Panc1 (cell line): ENCODE measurements at regions not wholly inside any gene's neighbourhood (a gene's known extent, or its start where the extent isn't known, plus 50 kb on each side); places are given as distances from the start of the nearest gene placed in this dataset.

Experiments used
- ATAC-seq: fragments of 200-7000 bp; cut with Tn5 transposase; 2 replicates; pipeline ENCODE4 v1.9.1; 2020; ENCODE audit warnings: mild to moderate bottlenecking, moderate library complexity
- BruUV-seq: library from RNA; stranded (reverse); fragments of 400-500 nt; replicated peaks from 2 replicates; lab custom pipeline; 2021; lab: Mats Ljungman, UMichigan
- CTCF ChIA-PET: fragments of 300-600 bp; sonication (Branson Sonifier 250); formaldehyde crosslinking; loops from one replicate; lab custom pipeline; 2022; ENCODE audit warnings: antibody characterized with exemption; lab: Charles Lee
- POLR2A ChIA-PET: fragments of 300-600 bp; sonication (Branson Sonifier 250); formaldehyde crosslinking; loops from one replicate; lab custom pipeline; 2022; ENCODE audit warnings: antibody characterized with exemption; lab: Charles Lee
- DNase-seq: peaks from one replicate; pipeline ENCODE4 v3.0.0-alpha.2; 2010; ENCODE audit warnings: low read depth, low spot score
- H3K27ac ChIP-seq: 2 replicates; pipeline ENCODE4 v1.5.1; 2011; ENCODE audit warnings: mild to moderate bottlenecking, low read length, inconsistent platforms
- H3K27me3 ChIP-seq: fragments of 200-500 bp; sonication (Bioruptor generic); 2 replicates; pipeline ENCODE4 v1.6.0; 2014; ENCODE audit warnings: low read length, inconsistent platforms; ENCODE audit not compliant: control insufficient read depth, insufficient read depth
- H3K36me3 ChIP-seq: fragments of 200-500 bp; sonication (Bioruptor generic); 2 replicates; pipeline ENCODE4 v1.5.1; 2014; ENCODE audit warnings: inconsistent platforms, mild to moderate bottlenecking, low read length, moderate library complexity; ENCODE audit not compliant: control insufficient read depth, insufficient read depth
- H3K4me1 ChIP-seq: 2 replicates; pipeline ENCODE4 v1.5.1; 2011; ENCODE audit warnings: inconsistent platforms, mild to moderate bottlenecking, low read length, moderate library complexity; ENCODE audit not compliant: control insufficient read depth, insufficient read depth
- H3K4me3 ChIP-seq, 2 experiments: 2 replicates each; pipeline ENCODE4 v1.5.1; 2011 to 2012; ENCODE audit warnings: low read depth in 2 of 2, low read length in 2 of 2, mild to moderate bottlenecking in 2 of 2, inconsistent platforms in 1 of 2, moderate library complexity in 1 of 2
- H3K9me3 ChIP-seq: fragments of 200-500 bp; sonication (Bioruptor generic); 2 replicates; pipeline ENCODE4 v1.5.1; 2014; ENCODE audit warnings: low read depth, mild to moderate bottlenecking, inconsistent platforms, low read length, moderate library complexity; ENCODE audit not compliant: control insufficient read depth, insufficient read depth
- CTCF ChIP-seq: fragments of 450-650 bp; IDR thresholded peaks from 2 replicates; pipeline ENCODE4 v1.5.1; 2017; ENCODE audit warnings: mild to moderate bottlenecking
- POLR2AphosphoS5 ChIP-seq: IDR thresholded peaks from 2 replicates; pipeline ENCODE4 v1.6.1; 2012; ENCODE audit warnings: mild to moderate bottlenecking, low read depth, low read length, moderate library complexity
- REST ChIP-seq, 2 experiments: IDR thresholded peaks; 2 replicates each; pipeline ENCODE4 v1.6.1; 2011 to 2012; ENCODE audit warnings: low read depth in 2 of 2, control low read depth in 1 of 2, low read length in 1 of 2, mild to moderate bottlenecking in 1 of 2, moderate library complexity in 1 of 2; ENCODE audit not compliant: insufficient read depth in 1 of 2
- SIN3A ChIP-seq: IDR thresholded peaks from 2 replicates; pipeline ENCODE4 v1.6.1; 2012; ENCODE audit warnings: low read depth, mild to moderate bottlenecking, low read length, moderate library complexity, borderline replicate concordance; ENCODE audit not compliant: insufficient read depth
- TCF7L2 ChIP-seq: IDR thresholded peaks from 2 replicates; pipeline ENCODE4 v1.6.1; 2011; ENCODE audit warnings: mild to moderate bottlenecking, low read depth, low read length, inconsistent platforms
- in situ Hi-C: cut with HindIII; loops from 2 replicates; pipeline ENCODE4 v1.10.0; 2016; ENCODE audit warnings: low sequenced_read_pairs, low pct_unique_long_range_greater_than_20kb
- intact Hi-C: fragments of 100-400 bp; cut with micrococcal nuclease; formaldehyde crosslinking; loops from one replicate; pipeline ENCODE4 v1.10.0; 2022; ENCODE audit not compliant: unreplicated experiment

- BruUV-seq: no TSS peak
- Histone ChIP-seq H3K27me3 (no peaks in the 10 kb centered on the region), H3K9me3 (no peaks in the 10 kb centered on the region), H3K4me1 (no peaks in the 10 kb centered on the region), H3K27ac (no peak overlapping the region), H3K36me3 (no peaks in the 10 kb centered on the region), H3K4me3 (no peak overlapping the region)
- no peak for ATAC-seq
- in situ Hi-C loops (no loop called here), intact Hi-C loops (no loop called here)
- no peak for TF ChIP-seq POLR2AphosphoS5
- no peak for TF ChIP-seq REST (IDR thresholded peaks at IDR 0.05; ENCODE audit: insufficient read depth in 1 of 2, low read depth in 2 of 2, low read length in 1 of 2)
- TF ChIP-seq CTCF: no peak
- no peak for TF ChIP-seq TCF7L2
- POLR2A ChIA-PET: no interaction called here
- no peak for DNase-seq
- CTCF ChIA-PET: no interaction called here
Measured at GRCh38 chr1:221567859-221568507, 173.9 kb downstream of the DUSP10 start.

GRCh38 chr1:221573756-221574155, 168.1 kb downstream of the DUSP10 start:
- CTCF ChIA-PET: no interaction called here
- intact Hi-C loops: no loop called here
- BruUV-seq: no TSS peak

More at GRCh38 chr1:221573756-221574155, 168.1 kb downstream of the DUSP10 start:
- POLR2A ChIA-PET: no interaction called here
- Histone ChIP-seq H3K4me3 (no peak overlapping the region), H3K4me1 (no peaks in the 10 kb centered on the region), H3K9me3 (no peaks in the 10 kb centered on the region), H3K27ac (no peak overlapping the region), H3K36me3 (no peaks in the 10 kb centered on the region), H3K27me3 (no peaks in the 10 kb centered on the region)
- DNase-seq (no peak), ATAC-seq (no peak)
- in situ Hi-C loops: no loop called here
- TF ChIP-seq CTCF (no peak), SIN3A (no peak), REST (IDR thresholded peaks at IDR 0.05; ENCODE audit: insufficient read depth in 1 of 2, low read depth in 2 of 2, low read length in 1 of 2) (no peak), TCF7L2 (no peak), POLR2AphosphoS5 (no peak)
